Right atrium auricular region (tissue), 2 donors: ENCODE measurements at regions not wholly inside any gene's neighbourhood (a gene's known extent, or its start where the extent isn't known, plus 50 kb on each side); places are given as distances from the start of the nearest gene placed in this dataset.
A peak's percentile ranks its signal among the peaks of the same experiment; 100 is the strongest.

Source experiments
- DNase-seq: peaks from one replicate; pipeline ENCODE4 v3.0.0-alpha.2; 2019; ENCODE audit warnings: low spot score
- H3K27ac ChIP-seq, 2 donors: fragments of 200-600 bp; sonication (generic); 1 replicate in 1 of 2; 2 replicates in 1 of 2; pipeline ENCODE4 v1.5.1; 2016 to 2019
- H3K27me3 ChIP-seq, 2 donors: fragments of 200-600 bp; sonication (generic); one replicate each; pipeline versions ENCODE4 v1.5.1 to v1.6.0; 2017 to 2019
- H3K36me3 ChIP-seq: fragments of 200-600 bp; sonication (generic); one replicate; pipeline ENCODE4 v1.5.1; 2016
- H3K4me1 ChIP-seq, 2 donors: fragments of 200-600 bp; sonication (generic); one replicate each; pipeline versions ENCODE4 v1.5.1 to v1.6.0; 2017 to 2019
- H3K4me3 ChIP-seq, 2 donors: fragments of 200-600 bp; sonication (generic); 1 replicate in 1 of 2; 2 replicates in 1 of 2; pipeline ENCODE4 v1.5.1; 2017 to 2019; ENCODE audit warnings: mild to moderate bottlenecking in 1 of 2, moderate library complexity in 1 of 2
- H3K9me3 ChIP-seq, 2 donors: fragments of 200-600 bp; sonication (generic); one replicate each; pipeline ENCODE4 v1.5.1; 2019
- CTCF ChIP-seq, 2 donors: fragments of 200-600 bp; sonication (generic); IDR thresholded peaks; one replicate each; pipeline ENCODE4 v1.5.1; 2019; ENCODE audit warnings: antibody characterized with exemption in 2 of 2

- peaks cover 0 to 14% of the 10 kb centered on the region in 2 donors for H3K4me1 ChIP-seq
- no peak for TF ChIP-seq CTCF (IDR thresholded peaks at IDR 0.05)
- H3K36me3 ChIP-seq, result no peaks in the 10 kb centered on the region
- no peaks in the 10 kb centered on the region for H3K27me3 ChIP-seq
- H3K4me3 ChIP-seq, result no peak overlapping the region
- no peaks in the 10 kb centered on the region for H3K9me3 ChIP-seq
- DNase-seq, result no peak
- no peak overlapping the region for H3K27ac ChIP-seq
Observed at GRCh38 chr3:159817126-159817525, 171.5 kb upstream of the IL12A start.

- Histone ChIP-seq H3K27ac (no peak overlapping the region), H3K9me3 (no peaks in the 10 kb centered on the region), H3K4me1 (peaks cover 0 to 14% of the 10 kb centered on the region in 2 donors), H3K36me3 (no peaks in the 10 kb centered on the region), H3K4me3 (no peak overlapping the region), H3K27me3 (no peaks in the 10 kb centered on the region)
- no peak for DNase-seq
- TF ChIP-seq CTCF (IDR thresholded peaks at IDR 0.05), result no peak
Observed at GRCh38 chr3:159817571-159817970, 171.1 kb upstream of the IL12A start.

- H3K27ac ChIP-seq, result no peak overlapping the region
Observed at GRCh38 chr3:159818399-159818798, 170.2 kb upstream of the IL12A start.

GRCh38 chr3:159818997-159819500 lies 169.6 kb upstream of the IL12A start:
- Histone ChIP-seq H3K27ac (no peak overlapping the region), H3K9me3 (no peaks in the 10 kb centered on the region), H3K36me3 (no peaks in the 10 kb centered on the region), H3K27me3 (no peaks in the 10 kb centered on the region), H3K4me1 (peaks cover 0 to 12% of the 10 kb centered on the region in 2 donors), H3K4me3 (no peak overlapping the region)
- no peak for TF ChIP-seq CTCF (IDR thresholded peaks at IDR 0.05)
- DNase-seq, result no peak

More at GRCh38 chr3:159818399-159818798, 170.2 kb upstream of the IL12A start:
- Histone ChIP-seq H3K4me1 (peaks cover 0 to 14% of the 10 kb centered on the region in 2 donors), H3K27me3 (no peaks in the 10 kb centered on the region), H3K36me3 (no peaks in the 10 kb centered on the region), H3K9me3 (no peaks in the 10 kb centered on the region), H3K4me3 (no peak overlapping the region)
- no peak for DNase-seq
- TF ChIP-seq CTCF (IDR thresholded peaks at IDR 0.05), result peak in 1 of 2 donors; percentile 45

- DNase-seq, result no peak
- H3K27ac ChIP-seq, result no peak overlapping the region
Observed at GRCh38 chr3:159819676-159820075, 169.0 kb upstream of the IL12A start.

More at GRCh38 chr3:159819676-159820075, 169.0 kb upstream of the IL12A start:
- H3K27me3 ChIP-seq, result no peaks in the 10 kb centered on the region
- no peak overlapping the region for H3K4me3 ChIP-seq
- H3K4me1 ChIP-seq, result peaks cover 0 to 16% of the 10 kb centered on the region in 2 donors
- no peak for TF ChIP-seq CTCF (IDR thresholded peaks at IDR 0.05)
- no peaks in the 10 kb centered on the region for H3K36me3 ChIP-seq
- H3K9me3 ChIP-seq, result no peaks in the 10 kb centered on the region
